NCI-H146 treated with DMSO at 0.1 percent for 48 hours (cell line): ENCODE measurements at regions not wholly inside any gene's neighbourhood (a gene's known extent, or its start where the extent isn't known, plus 50 kb on each side); places are given as distances from the start of the nearest gene placed in this dataset.
"Not testable (repeated sequence)": the region's sequence is repeated elsewhere in the genome, so short reads cannot be mapped to it uniquely, and the experiment has no call there.

ENCODE experiments used
- DNase-seq: peaks from one replicate; lab custom pipeline; 2025; ENCODE audit not compliant: unreplicated experiment; lab: John Stamatoyannopoulos, UW

DNA sequence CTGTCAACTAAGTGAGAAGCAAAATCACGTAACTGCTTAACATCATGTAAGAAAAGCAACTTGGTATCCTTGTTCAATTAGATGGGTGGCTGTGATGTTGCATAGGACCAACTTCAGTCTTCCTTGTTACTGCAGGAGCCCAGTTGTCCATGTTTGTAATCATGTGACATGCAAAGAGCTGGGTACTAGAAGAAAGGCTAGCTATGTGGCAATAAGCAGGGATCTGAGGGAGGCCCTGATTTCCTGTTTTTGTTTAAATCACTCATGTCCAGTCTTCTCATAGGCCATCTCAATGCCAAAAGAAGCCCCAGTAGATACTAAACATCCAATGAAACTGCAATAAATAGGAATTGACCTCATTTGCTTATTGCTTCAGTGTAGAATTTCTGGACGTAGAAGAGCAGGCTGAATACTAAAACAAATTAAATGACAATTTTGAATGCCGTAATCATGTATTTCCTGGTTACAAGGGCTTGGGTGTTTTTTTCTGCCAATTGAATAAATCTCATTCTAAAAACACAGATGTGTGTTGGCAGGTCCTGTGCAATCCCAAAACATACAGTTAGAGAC is 140.8 kb upstream of the ARHGAP20 start:
- DNase-seq = no peak

DNA sequence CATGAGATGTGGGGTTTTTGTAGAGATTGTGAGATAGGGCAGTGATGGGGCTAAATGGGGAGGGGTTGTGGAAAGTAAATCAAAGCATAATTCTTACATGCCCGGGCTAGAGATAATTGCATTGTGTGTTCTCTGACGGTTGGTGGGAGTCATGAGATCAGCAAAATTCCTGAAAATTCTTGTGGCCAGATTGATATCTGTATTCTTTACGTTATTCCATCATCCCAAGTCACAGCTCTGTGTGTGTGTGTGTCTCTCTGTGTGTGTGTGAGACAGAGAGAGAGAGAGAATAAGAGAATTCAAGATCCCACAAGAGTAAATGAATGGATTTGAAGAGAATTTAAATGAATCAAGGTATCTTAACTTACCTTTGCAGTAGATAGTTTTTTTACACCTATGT is 138.6 kb upstream of the ARHGAP20 start:
- DNase-seq = no peak

DNA sequence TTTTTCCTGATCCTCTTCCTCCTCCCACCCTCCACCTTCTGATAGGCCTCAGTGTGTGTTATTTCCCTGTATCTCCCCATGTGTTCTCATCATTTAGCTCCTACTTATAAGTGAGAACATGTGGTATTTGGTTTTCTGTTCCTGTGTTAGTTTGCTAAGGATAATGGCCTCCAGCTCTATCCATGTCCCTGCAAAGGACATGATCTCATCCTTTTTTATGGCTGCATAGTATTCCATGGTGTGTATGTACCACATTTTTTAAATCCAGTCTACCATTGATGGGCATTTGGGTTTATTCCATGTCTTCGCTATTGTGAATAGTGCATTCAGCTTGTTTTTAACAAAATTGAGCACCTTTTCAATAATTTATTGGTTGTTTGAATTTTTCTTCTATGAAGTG is 130.8 kb upstream of the ARHGAP20 start:
- DNase-seq = not testable (repeated sequence)

- no peak for DNase-seq
Measured at GRCh38 chr11:110838808-110839207, 126.6 kb upstream of the ARHGAP20 start.

DNA sequence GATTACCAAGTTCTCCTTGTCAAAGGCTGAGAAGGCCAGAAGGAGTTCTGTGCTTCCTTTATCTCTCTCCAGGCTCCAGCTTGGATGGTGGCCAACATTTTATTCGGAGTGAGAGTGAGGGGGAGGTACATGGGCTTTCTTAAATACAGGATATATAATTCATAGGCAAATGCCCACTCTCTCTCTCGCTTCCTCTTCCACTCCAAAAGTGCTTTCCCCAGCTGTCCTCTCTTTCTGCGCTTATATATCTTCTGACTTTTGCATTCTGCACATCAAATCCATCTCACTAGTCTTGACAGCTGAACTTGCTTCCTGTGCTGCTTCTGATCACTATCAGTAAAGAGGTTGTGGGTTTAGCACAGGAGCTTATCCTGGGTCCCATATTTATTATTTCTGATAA is 125.4 kb upstream of the ARHGAP20 start:
- no peak for DNase-seq

DNA sequence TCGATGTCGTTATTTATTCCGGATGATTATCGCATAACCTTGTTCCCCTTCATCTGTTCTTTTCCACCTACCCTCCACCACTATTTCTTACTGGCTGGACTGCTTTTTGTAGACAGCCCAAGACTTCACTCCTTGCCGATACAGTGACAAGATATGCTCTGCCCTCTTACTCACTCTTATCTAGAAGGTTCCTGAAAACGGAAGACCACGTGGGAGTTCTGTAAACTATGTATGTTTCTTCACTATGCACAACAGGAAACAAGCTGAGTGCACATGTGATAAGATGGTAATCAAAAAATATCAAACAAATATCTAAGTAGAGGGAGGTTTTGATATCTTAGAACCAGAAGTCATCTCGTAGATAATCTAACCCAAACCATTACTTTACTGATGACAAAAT is 122.9 kb upstream of the ARHGAP20 start:
- DNase-seq = no peak

DNA sequence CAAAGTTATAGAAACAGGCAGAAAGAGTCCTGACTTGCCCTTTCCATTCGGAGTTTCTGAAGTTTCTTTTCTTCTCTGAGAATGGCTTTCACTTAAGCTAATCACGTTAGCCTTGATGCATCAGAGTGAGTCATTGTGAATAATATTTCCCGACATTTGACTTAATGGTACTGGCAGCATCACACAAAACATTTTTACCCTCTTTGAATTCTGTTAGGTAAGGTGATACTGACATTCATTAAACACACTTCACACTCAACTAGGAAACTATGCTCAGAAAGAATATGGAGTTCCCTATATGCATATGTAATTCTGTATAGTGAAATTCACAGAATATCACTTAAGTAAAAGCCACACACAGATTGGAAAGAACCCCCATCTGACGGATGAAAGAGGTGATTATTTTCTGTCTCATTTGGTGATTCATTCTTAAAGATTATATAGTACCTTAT is 120.8 kb upstream of the ARHGAP20 start:
- DNase-seq = no peak

GRCh38 chr11:110832539-110832938 is 120.3 kb upstream of the ARHGAP20 start:
- DNase-seq = no peak

DNA sequence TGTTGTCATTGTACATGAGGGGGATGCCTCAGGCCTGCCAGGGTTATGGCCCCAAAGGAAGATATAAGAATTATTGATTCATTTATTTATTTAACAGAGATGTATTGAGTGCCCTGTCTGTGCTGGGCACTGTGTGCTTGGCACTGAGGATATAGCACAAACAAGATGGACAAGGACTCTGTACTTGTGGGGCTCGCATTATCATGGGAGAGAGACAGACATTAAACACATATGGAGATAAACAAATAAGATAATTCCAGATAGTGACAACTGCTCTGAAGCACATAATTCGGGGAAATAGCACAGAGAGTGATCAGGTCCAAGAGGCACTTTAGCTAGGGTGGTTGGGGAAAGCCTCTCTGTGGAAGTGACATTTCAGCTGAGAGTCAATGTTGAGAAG is 119.8 kb upstream of the ARHGAP20 start:
- DNase-seq = no peak

GRCh38 chr11:110830747-110831146 is 118.5 kb upstream of the ARHGAP20 start:
- no peak for DNase-seq

- no peak for DNase-seq
Measured at GRCh38 chr11:110830344-110830743, 118.1 kb upstream of the ARHGAP20 start.

DNA sequence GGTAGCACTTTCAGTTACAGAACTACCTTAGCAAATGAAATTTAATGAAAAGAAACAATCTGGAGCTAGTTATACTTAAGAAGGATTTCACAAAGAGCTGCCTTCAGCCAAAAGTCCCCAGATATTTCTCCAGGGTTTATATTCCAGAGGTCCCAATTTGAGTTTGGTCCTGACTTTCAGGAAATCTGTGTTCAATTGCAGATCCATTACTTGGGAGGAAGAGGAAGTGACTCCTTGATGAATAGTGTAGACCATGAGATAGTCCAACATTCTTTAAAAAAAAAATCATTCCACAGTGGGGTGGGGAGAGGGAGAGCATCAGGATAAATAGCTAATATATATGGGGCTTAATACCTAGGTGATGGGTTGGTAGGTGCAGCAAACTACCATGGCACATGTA is 117.6 kb upstream of the ARHGAP20 start:
- DNase-seq = no peak

DNA sequence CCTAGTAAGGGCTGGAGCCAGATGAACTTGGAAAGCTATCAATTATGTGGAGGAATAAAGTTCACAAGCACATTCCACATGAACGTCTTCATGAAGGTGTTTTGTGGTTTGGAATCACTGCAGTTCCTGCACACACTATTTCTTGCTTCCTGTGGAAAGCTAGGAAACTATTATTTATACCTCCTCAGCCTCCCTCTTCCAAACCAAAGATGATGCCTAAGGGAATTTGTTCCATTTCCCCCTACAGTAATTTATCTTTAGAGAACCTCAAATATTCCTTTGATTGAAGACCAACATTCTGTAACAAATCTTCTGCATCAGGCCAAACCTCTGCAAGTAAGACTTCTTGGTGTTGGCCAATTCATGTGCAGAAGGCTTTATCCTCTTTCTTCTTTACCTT is 115.8 kb upstream of the ARHGAP20 start:
- DNase-seq = no peak

GRCh38 chr11:110827276-110827675 is 115.0 kb upstream of the ARHGAP20 start:
- DNase-seq = no peak

DNA sequence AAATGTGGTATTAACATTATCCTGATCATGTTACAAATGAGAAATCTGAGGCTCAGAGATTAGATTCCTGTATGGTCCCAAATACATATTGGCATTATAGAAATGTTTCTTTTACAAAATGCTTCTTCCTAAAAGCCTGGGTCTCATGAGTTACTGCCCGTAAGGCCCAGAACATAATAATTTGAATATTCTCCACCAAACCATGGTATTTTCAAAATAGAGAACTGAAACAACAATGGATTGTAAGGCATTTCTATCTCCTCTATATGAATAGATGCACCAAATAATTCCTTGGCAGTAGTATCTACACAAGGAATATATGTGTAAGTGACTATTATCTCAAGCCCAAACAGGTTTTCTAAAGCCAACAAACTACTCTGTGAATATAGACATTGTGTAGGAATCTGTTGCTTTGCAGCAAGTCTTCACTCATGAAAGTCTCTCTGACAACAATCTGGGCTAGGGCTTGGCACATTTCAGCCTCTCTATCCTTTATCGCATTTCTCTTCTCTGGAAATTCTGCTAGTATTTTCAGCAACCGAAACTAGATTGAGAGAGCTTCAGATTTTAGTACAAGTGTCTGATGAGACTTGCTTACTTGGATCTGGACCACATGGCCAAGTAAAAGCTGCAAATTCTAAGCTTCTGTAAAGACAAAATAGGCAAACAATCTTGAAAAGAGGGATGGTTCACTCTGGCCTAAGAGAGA is 112.8 kb upstream of the ARHGAP20 start:
- DNase-seq = no peak

DNA sequence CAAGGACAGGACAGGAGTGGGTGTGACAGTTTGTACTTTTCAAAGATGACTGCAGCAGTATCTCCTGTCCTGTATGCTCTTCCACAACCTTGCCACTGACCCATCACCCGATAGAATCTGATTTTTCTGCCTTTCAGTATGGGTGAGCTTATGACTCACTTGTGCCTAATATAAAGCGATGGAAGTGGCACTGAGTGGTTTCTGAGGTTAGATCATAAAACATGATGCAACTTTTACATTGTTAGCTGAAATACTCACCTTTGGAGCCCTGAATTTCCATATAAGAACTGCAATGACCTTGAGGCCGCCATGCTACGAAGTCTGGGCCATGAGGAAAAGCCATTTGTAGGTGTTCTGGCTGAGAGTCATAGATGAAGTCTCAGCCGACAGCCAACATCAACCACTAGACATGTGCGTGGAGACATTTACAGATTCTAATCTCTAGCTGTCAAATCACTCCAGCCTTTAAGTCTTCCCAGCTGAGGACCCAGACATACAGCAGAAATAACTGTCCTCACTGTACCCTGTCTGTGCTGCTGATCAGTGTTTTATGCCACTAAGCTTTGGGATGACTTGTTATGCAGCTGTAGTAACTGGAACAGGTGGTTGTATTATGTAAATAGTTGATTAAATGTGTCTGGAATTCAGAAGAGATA is 105.9 kb upstream of the ARHGAP20 start:
- no peak for DNase-seq

- no peak for DNase-seq
Measured at GRCh38 chr11:110812086-110812733, 100.0 kb upstream of the ARHGAP20 start.

DNA sequence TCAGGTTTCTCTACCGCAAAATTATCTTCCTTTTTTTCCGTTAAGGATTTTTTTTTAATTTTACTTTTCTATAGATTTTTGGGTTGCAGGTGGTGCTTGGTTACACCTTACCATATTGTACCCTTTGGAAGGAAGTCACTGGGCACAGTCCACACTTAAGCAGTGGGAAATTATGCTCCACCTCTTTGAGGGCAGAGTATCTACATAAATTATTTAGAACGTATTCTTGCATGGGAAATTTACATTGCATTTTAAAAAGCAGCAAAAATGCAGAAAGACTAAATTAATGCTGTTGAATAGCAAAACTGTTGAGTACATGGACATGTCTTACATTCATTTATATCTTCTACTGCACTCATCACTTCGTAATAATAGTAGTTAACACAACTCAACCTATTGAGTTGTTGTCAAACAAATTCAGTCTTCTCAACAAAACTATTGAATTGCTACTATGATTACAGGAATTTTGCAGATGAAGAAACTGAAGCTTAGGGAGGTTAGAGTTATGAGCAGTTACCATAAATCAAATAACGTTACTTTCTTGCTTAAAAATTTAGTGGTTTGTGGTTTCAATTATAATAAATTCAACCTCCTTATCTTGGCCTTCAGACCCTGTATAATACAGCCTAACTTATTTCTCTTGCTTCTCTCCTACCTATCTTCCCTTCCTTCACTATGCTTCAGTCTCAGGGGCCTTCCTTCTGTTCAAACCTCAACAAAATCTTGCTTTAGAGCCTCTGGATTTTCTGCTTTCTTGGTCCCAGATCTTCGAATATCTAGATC is 97.4 kb upstream of the ARHGAP20 start:
- DNase-seq = no peak

GRCh38 chr11:110808248-110808647 is 96.0 kb upstream of the ARHGAP20 start:
- no peak for DNase-seq

GRCh38 chr11:110807801-110808200 is 95.6 kb upstream of the ARHGAP20 start:
- no peak for DNase-seq

DNA sequence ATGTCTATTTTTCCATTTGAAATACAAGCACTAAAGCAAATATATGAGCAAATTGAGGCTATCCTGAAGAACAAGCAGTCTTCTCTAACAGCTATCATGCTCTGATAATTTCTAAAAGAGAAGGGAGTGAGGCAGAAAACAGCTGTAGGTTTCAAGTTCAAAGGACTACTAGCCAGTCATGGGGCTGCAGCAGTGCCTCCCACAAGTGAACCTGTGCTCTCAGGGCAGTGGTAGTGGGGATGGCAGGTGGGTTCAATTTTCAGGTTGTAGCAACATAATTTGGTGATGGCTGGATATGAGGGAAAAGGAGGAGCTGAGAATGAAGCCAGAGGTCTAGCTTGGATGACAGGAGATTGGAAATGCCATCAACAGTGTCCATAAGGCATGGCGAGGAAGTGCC is 93.5 kb upstream of the ARHGAP20 start:
- no peak for DNase-seq
